Loucy (cell line): ENCODE measurements at regions not wholly inside any gene's neighbourhood (a gene's known extent, or its start where the extent isn't known, plus 50 kb on each side); places are given as distances from the start of the nearest gene placed in this dataset.

Experiments used
- H2AFZ ChIP-seq: fragments of 200-600 bp; sonication (generic); 2 replicates; pipeline ENCODE4 v1.6.0; 2016; ENCODE audit warnings: antibody characterized with exemption, mild to moderate bottlenecking, low read length, moderate library complexity
- H3F3A ChIP-seq: fragments of 200-600 bp; 2 replicates; pipeline ENCODE4 v1.6.0; 2016; ENCODE audit warnings: antibody characterized with exemption, low read depth, mild to moderate bottlenecking
- H3K27me3 ChIP-seq: fragments of 200-600 bp; sonication (generic); 2 replicates; pipeline ENCODE4 v1.6.1; 2014; ENCODE audit warnings: low read length, mild to moderate bottlenecking; ENCODE audit not compliant: insufficient read depth, poor library complexity, severe bottlenecking
- H3K36me3 ChIP-seq: fragments of 200-600 bp; sonication (generic); 2 replicates; pipeline ENCODE4 v1.6.1; 2016; ENCODE audit warnings: low read length; ENCODE audit not compliant: insufficient read depth
- H3K4me1 ChIP-seq: fragments of 200-600 bp; sonication (generic); 2 replicates; pipeline ENCODE4 v1.5.1; 2014; ENCODE audit warnings: low read length, mild to moderate bottlenecking; ENCODE audit not compliant: insufficient read depth, poor library complexity, severe bottlenecking
- H3K4me2 ChIP-seq: fragments of 200-600 bp; sonication (generic); 2 replicates; pipeline ENCODE4 v1.6.0; 2014; ENCODE audit warnings: antibody characterized with exemption, low read length, low read depth, mild to moderate bottlenecking; ENCODE audit not compliant: poor library complexity, severe bottlenecking
- H3K4me3 ChIP-seq: fragments of 200-600 bp; sonication (generic); 2 replicates; pipeline ENCODE4 v1.5.1; 2014; ENCODE audit warnings: low read length, mild to moderate bottlenecking, mixed read lengths; ENCODE audit not compliant: poor library complexity, severe bottlenecking
- H3K79me2 ChIP-seq: fragments of 200-600 bp; sonication (generic); 2 replicates; pipeline ENCODE4 v1.6.1; 2014; ENCODE audit warnings: low read length; ENCODE audit not compliant: insufficient read depth
- H3K9ac ChIP-seq: fragments of 200-600 bp; sonication (generic); 2 replicates; pipeline ENCODE4 v1.6.0; 2014; ENCODE audit warnings: mild to moderate bottlenecking, low read depth, low read length, moderate library complexity; ENCODE audit not compliant: poor library complexity, severe bottlenecking
- H3K9me2 ChIP-seq: fragments of 200-600 bp; sonication (generic); replicated peaks from 2 replicates; pipeline ENCODE4 v1.6.1; 2016; ENCODE audit warnings: low read depth, low read length, mixed read lengths
- H3K9me3 ChIP-seq: fragments of 200-600 bp; sonication (generic); 2 replicates; pipeline ENCODE4 v1.6.1; 2014; ENCODE audit warnings: mild to moderate bottlenecking, antibody characterized with exemption, low read length, low read depth; ENCODE audit not compliant: insufficient read depth
- H4K20me1 ChIP-seq: fragments of 200-600 bp; sonication (generic); 2 replicates; pipeline ENCODE4 v1.6.0; 2014; ENCODE audit warnings: antibody characterized with exemption, low read length, mild to moderate bottlenecking; ENCODE audit not compliant: insufficient read depth, poor library complexity, severe bottlenecking
- CTCF ChIP-seq: fragments of 200-600 bp; sonication (generic); conservative IDR thresholded peaks from 2 replicates; pipeline ENCODE4 v1.5.1; 2014; ENCODE audit warnings: mild to moderate bottlenecking, antibody characterized with exemption, low read length
- EZH2phosphoT487 ChIP-seq: fragments of 200-600 bp; IDR thresholded peaks from 2 replicates; pipeline ENCODE4 v1.6.1; 2018; ENCODE audit warnings: antibody characterized with exemption, mild to moderate bottlenecking, moderate library complexity, borderline replicate concordance

GRCh38 chr4:114368751-114369150 is 229.9 kb upstream of the UGT8 start:
- Histone ChIP-seq H3K79me2 (no peaks in the 10 kb centered on the region), H2AFZ (no peak overlapping the region), H3K9me2 (no peaks in the 10 kb centered on the region), H3K36me3 (no peaks in the 10 kb centered on the region), H3K9me3 (no peaks in the 10 kb centered on the region), H4K20me1 (no peaks in the 10 kb centered on the region), H3K4me2 (no peak overlapping the region), H3K9ac (no peak overlapping the region), H3K27me3 (no peaks in the 10 kb centered on the region), H3K4me1 (no peaks in the 10 kb centered on the region), H3K4me3 (no peak overlapping the region), H3F3A (no peaks in the 10 kb centered on the region)
- no peak for TF ChIP-seq CTCF
- TF ChIP-seq EZH2phosphoT487, result no peak

GRCh38 chr4:114373508-114373907 is 225.1 kb upstream of the UGT8 start:
- Histone ChIP-seq H2AFZ (no peak overlapping the region), H3K9me3 (no peaks in the 10 kb centered on the region), H3K27me3 (no peaks in the 10 kb centered on the region), H3K9ac (no peak overlapping the region), H3K9me2 (no peaks in the 10 kb centered on the region), H3K4me2 (no peak overlapping the region), H3K79me2 (no peaks in the 10 kb centered on the region), H4K20me1 (no peaks in the 10 kb centered on the region), H3K4me3 (no peak overlapping the region), H3K4me1 (no peaks in the 10 kb centered on the region), H3K36me3 (no peaks in the 10 kb centered on the region), H3F3A (no peaks in the 10 kb centered on the region)
- TF ChIP-seq CTCF, result no peak
- TF ChIP-seq EZH2phosphoT487, result no peak

- no peak overlapping the region for H3K4me2 ChIP-seq
- H3K79me2 ChIP-seq, result no peaks in the 10 kb centered on the region
- no peaks in the 10 kb centered on the region for H4K20me1 ChIP-seq
- TF ChIP-seq EZH2phosphoT487 (no peak), CTCF (peak; percentile 71)
- H3K9me3 ChIP-seq, result no peaks in the 10 kb centered on the region
- H3K9me2 ChIP-seq, result no peaks in the 10 kb centered on the region
- H3F3A ChIP-seq, result no peaks in the 10 kb centered on the region
- no peaks in the 10 kb centered on the region for H3K4me1 ChIP-seq
- H2AFZ ChIP-seq, result no peak overlapping the region
- H3K4me3 ChIP-seq, result no peak overlapping the region
- no peak overlapping the region for H3K9ac ChIP-seq
- H3K27me3 ChIP-seq, result no peaks in the 10 kb centered on the region
- H3K36me3 ChIP-seq, result no peaks in the 10 kb centered on the region
Measured at GRCh38 chr4:114378305-114378903, 220.2 kb upstream of the UGT8 start.
